Panc1 (cell line): ENCODE measurements at regions not wholly inside any gene's neighbourhood (a gene's known extent, or its start where the extent isn't known, plus 50 kb on each side); places are given as distances from the start of the nearest gene placed in this dataset.

ENCODE experiments used
- CTCF ChIP-seq: fragments of 450-650 bp; IDR thresholded peaks from 2 replicates; pipeline ENCODE4 v1.5.1; 2017; ENCODE audit warnings: mild to moderate bottlenecking
- POLR2AphosphoS5 ChIP-seq: IDR thresholded peaks from 2 replicates; pipeline ENCODE4 v1.6.1; 2012; ENCODE audit warnings: mild to moderate bottlenecking, low read depth, low read length, moderate library complexity
- REST ChIP-seq, 2 experiments: IDR thresholded peaks; 2 replicates each; pipeline ENCODE4 v1.6.1; 2011 to 2012; ENCODE audit warnings: low read depth in 2 of 2, control low read depth in 1 of 2, low read length in 1 of 2, mild to moderate bottlenecking in 1 of 2, moderate library complexity in 1 of 2; ENCODE audit not compliant: insufficient read depth in 1 of 2
- TCF7L2 ChIP-seq: IDR thresholded peaks from 2 replicates; pipeline ENCODE4 v1.6.1; 2011; ENCODE audit warnings: mild to moderate bottlenecking, low read depth, low read length, inconsistent platforms

- TF ChIP-seq POLR2AphosphoS5 (no peak), CTCF (no peak), TCF7L2 (no peak), REST (IDR thresholded peaks at IDR 0.05; ENCODE audit: insufficient read depth in 1 of 2, low read depth in 2 of 2, low read length in 1 of 2) (no peak)
Observed at GRCh38 chr2:40962026-40962425, 510.1 kb upstream of the SLC8A1 start.
